Natural killer cell (primary cell): ENCODE measurements at regions not wholly inside any gene's neighbourhood (a gene's known extent, or its start where the extent isn't known, plus 50 kb on each side); places are given as distances from the start of the nearest gene placed in this dataset.

Experiments used
- ATAC-seq, 3 donors: fragments of 150-1000 bp in 2 of 3; fragments of 200-7000 bp in 1 of 3; cut with Tn5 transposase; 1 replicate in 1 of 3; 2 replicates in 2 of 3; pipeline ENCODE4 v1.10.0; 2021; ENCODE audit warnings: mild to moderate bottlenecking in 2 of 3, moderate library complexity in 2 of 3
- DNase-seq, 2 donors: peaks; one replicate each; pipeline versions ENCODE4 v3.0.0 to v3.0.0-alpha.2; 2013 to 2021; ENCODE audit warnings: mixed read lengths in 1 of 2
- H3K27ac ChIP-seq: one replicate; pipeline ENCODE4 v1.5.1; 2013; ENCODE audit warnings: mild to moderate bottlenecking, low read length
- H3K27me3 ChIP-seq: one replicate; pipeline ENCODE4 v1.6.1; 2013; ENCODE audit warnings: low read length; ENCODE audit not compliant: control insufficient read depth, insufficient read depth
- H3K36me3 ChIP-seq: one replicate; pipeline ENCODE4 v1.6.1; 2013; ENCODE audit warnings: low read length; ENCODE audit not compliant: control insufficient read depth, insufficient read depth
- H3K4me1 ChIP-seq: one replicate; pipeline ENCODE4 v1.6.1; 2013; ENCODE audit warnings: low read length; ENCODE audit not compliant: control insufficient read depth, insufficient read depth
- H3K4me3 ChIP-seq: one replicate; pipeline ENCODE4 v1.5.1; 2013; ENCODE audit warnings: low read length
- H3K9me3 ChIP-seq: one replicate; pipeline ENCODE4 v1.6.1; 2013; ENCODE audit warnings: low read length; ENCODE audit not compliant: control insufficient read depth, insufficient read depth
- H3K27ac Mint-ChIP-seq, 2 donors: one replicate each; pipeline ENCODE4 v1.8.0; 2022; ENCODE audit warnings: mild to moderate bottlenecking in 2 of 2, mixed read lengths in 2 of 2, moderate library complexity in 1 of 2
- H3K27me3 Mint-ChIP-seq, 2 donors: one replicate each; pipeline ENCODE4 v1.8.0; 2022; ENCODE audit warnings: low read depth in 2 of 2, mixed read lengths in 2 of 2
- H3K36me3 Mint-ChIP-seq: one replicate; pipeline ENCODE4 v1.8.0; 2022; ENCODE audit warnings: mixed read lengths
- H3K4me1 Mint-ChIP-seq, 2 donors: one replicate each; pipeline ENCODE4 v1.8.0; 2022; ENCODE audit warnings: mixed read lengths in 2 of 2
- H3K4me3 Mint-ChIP-seq: one replicate; pipeline ENCODE4 v1.8.0; 2022; ENCODE audit warnings: mild to moderate bottlenecking, moderate library complexity, mixed read lengths
- H3K9me3 Mint-ChIP-seq, 2 donors: one replicate each; pipeline ENCODE4 v1.8.0; 2022; ENCODE audit warnings: mixed read lengths in 2 of 2
- CTCF ChIP-seq: fragments of 200-600 bp; IDR thresholded peaks from one replicate; pipeline ENCODE4 v1.8.0; 2022; ENCODE audit warnings: antibody characterized with exemption
- WGBS: methylation state at CpG from one replicate; pipeline ENCODE4 v1.1.7; 2013; ENCODE audit warnings: missing lambda C conversion rate; ENCODE audit not compliant: insufficient coverage; 5-methylcytosine and 5-hydroxymethylcytosine counted together
- intact Hi-C: fragments of 100-400 bp; cut with micrococcal nuclease; formaldehyde crosslinking; loops from one replicate; pipeline ENCODE4 v1.14.2; 2022

- H3K9me3 Mint-ChIP-seq, result no peaks in the 10 kb centered on the region
- no peak for TF ChIP-seq CTCF
- DNase-seq (no peak), ATAC-seq (no peak)
- no peak overlapping the region for H3K4me3 Mint-ChIP-seq
- H3K27me3 Mint-ChIP-seq, result peaks cover 0 to 6% of the 10 kb centered on the region in 2 donors
- no peak overlapping the region for H3K27ac ChIP-seq
- no peaks in the 10 kb centered on the region for H3K27me3 ChIP-seq
- 91% methylated on average over 1 of the region's 1 CpG for WGBS
- H3K27ac Mint-ChIP-seq, result no peak overlapping the region
- no peaks in the 10 kb centered on the region for H3K36me3 Mint-ChIP-seq
- no peaks in the 10 kb centered on the region for H3K36me3 ChIP-seq
- no peaks in the 10 kb centered on the region for H3K4me1 ChIP-seq
- no peaks in the 10 kb centered on the region for H3K4me1 Mint-ChIP-seq
- H3K9me3 ChIP-seq, result no peaks in the 10 kb centered on the region
- no peak overlapping the region for H3K4me3 ChIP-seq
- intact Hi-C loops, result no loop called here
Measured at GRCh38 chrX:42241421-42241820, 318.1 kb upstream of the CASK start.

GRCh38 chrX:42237956-42238355 lies 314.6 kb upstream of the CASK start:
- Mint-ChIP-seq H3K9me3 (no peaks in the 10 kb centered on the region), H3K27ac (no peak overlapping the region), H3K4me3 (no peak overlapping the region), H3K4me1 (no peaks in the 10 kb centered on the region), H3K27me3 (peaks cover 0 to 3% of the 10 kb centered on the region in 2 donors), H3K36me3 (no peaks in the 10 kb centered on the region)
- TF ChIP-seq CTCF, result no peak
- Histone ChIP-seq H3K27ac (no peak overlapping the region), H3K9me3 (no peaks in the 10 kb centered on the region), H3K27me3 (no peaks in the 10 kb centered on the region), H3K4me1 (no peaks in the 10 kb centered on the region), H3K4me3 (no peak overlapping the region), H3K36me3 (no peaks in the 10 kb centered on the region)
- intact Hi-C loops, result no loop called here
- DNase-seq (no peak), ATAC-seq (no peak)
- WGBS, result 100% methylated on average over 1 of the region's 2 CpGs

- ATAC-seq, result no peak
- H3K27ac ChIP-seq, result no peak overlapping the region
- Mint-ChIP-seq H3K4me1 (no peaks in the 10 kb centered on the region), H3K27ac (no peak overlapping the region), H3K36me3 (peaks cover 7% of the 10 kb centered on the region), H3K4me3 (no peak overlapping the region), H3K9me3 (peaks cover 2 to 8% of the 10 kb centered on the region in 2 donors), H3K27me3 (peaks cover 0 to 5% of the 10 kb centered on the region in 2 donors)
- intact Hi-C loops, result no loop called here
- H3K9me3 ChIP-seq, result no peaks in the 10 kb centered on the region
- no peaks in the 10 kb centered on the region for H3K27me3 ChIP-seq
- no peaks in the 10 kb centered on the region for H3K36me3 ChIP-seq
- no peak for TF ChIP-seq CTCF
- no peak for DNase-seq
- WGBS, result 100% methylated on average over 1 of the region's 2 CpGs
- H3K4me3 ChIP-seq, result no peak overlapping the region
- H3K4me1 ChIP-seq, result no peaks in the 10 kb centered on the region
Measured at GRCh38 chrX:42229533-42229932, 306.2 kb upstream of the CASK start.

GRCh38 chrX:42220666-42221065 lies 297.3 kb upstream of the CASK start:
- Mint-ChIP-seq H3K9me3 (no peaks in the 10 kb centered on the region), H3K36me3 (no peaks in the 10 kb centered on the region), H3K4me3 (no peak overlapping the region), H3K4me1 (peaks cover 0 to 4% of the 10 kb centered on the region in 2 donors), H3K27ac (no peak overlapping the region), H3K27me3 (peaks cover 0 to 25% of the 10 kb centered on the region in 2 donors)
- no peak overlapping the region for H3K4me3 ChIP-seq
- TF ChIP-seq CTCF, result no peak
- no peak for DNase-seq
- H3K4me1 ChIP-seq, result no peaks in the 10 kb centered on the region
- no peak for ATAC-seq
- no peaks in the 10 kb centered on the region for H3K9me3 ChIP-seq
- intact Hi-C loops, result no loop called here
- H3K27ac ChIP-seq, result no peak overlapping the region
- no CpG with 5 or more reads among the region's 2 CpGs for WGBS
- no peaks in the 10 kb centered on the region for H3K36me3 ChIP-seq
- H3K27me3 ChIP-seq, result no peaks in the 10 kb centered on the region
